ENCODE measurements at regions not wholly inside any gene's neighbourhood (a gene's known extent, or its start where the extent isn't known, plus 50 kb on each side); places are given as distances from the start of the nearest gene placed in this dataset.

DNA sequence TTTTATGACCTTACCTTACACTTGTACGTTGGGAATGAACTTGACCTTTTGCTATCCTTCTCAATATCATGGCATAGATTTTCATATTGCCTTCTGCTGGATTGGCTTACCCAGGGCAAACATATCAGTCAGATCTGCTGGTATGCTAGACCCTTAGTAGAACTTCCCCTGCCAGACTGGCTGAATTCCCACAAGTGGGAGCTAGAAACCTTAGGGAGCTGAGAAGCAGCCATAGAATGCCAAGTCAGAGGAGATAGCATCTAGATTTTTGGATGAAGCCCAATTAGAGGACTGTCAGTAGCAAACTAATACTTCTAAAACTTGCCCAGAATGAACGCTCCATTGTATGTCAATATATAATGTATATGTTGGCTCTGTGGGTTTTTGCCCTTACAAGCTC, 385.0 kb downstream of the NXPH1 start:
- no peak for TF ChIP-seq POLR2A (IDR thresholded peaks at IDR 0.05; ENCODE audit: low read length)
- no peak for TF ChIP-seq GATA1 (IDR thresholded peaks at IDR 0.05; ENCODE audit: low read depth, low read length)

All from erythroblast (primary cell).